GM18519 (cell line): ENCODE measurements at regions not wholly inside any gene's neighbourhood (a gene's known extent, or its start where the extent isn't known, plus 50 kb on each side); places are given as distances from the start of the nearest gene placed in this dataset.

Experiments
- ATAC-seq: cut with Tn5 transposase; IDR thresholded peaks from one replicate; pipeline ENCODE4 v1.9.1; 2021; ENCODE audit warnings: mild to moderate bottlenecking, moderate library complexity; ENCODE audit not compliant: unreplicated experiment, low FRiP score

- ATAC-seq = no peak
Observed at GRCh38 chr1:239322369-239322768, 64.0 kb upstream of the CHRM3 start.

- ATAC-seq = no peak
Observed at GRCh38 chr1:239321877-239322276, 64.5 kb upstream of the CHRM3 start.

GRCh38 chr1:239317948-239318347 is 68.4 kb upstream of the CHRM3 start:
- ATAC-seq = no peak

GRCh38 chr1:239315631-239316217 is 70.6 kb upstream of the CHRM3 start:
- ATAC-seq = no peak

GRCh38 chr1:239311331-239311730 is 75.0 kb upstream of the CHRM3 start:
- no peak for ATAC-seq

- peak; percentile 46 for ATAC-seq
Observed at GRCh38 chr1:239308701-239309333, 77.6 kb upstream of the CHRM3 start.

GRCh38 chr1:239307886-239308285 is 78.5 kb upstream of the CHRM3 start:
- no peak for ATAC-seq

GRCh38 chr1:239306426-239306825 is 79.9 kb upstream of the CHRM3 start:
- no peak for ATAC-seq

- no peak for ATAC-seq
Observed at GRCh38 chr1:239303289-239303688, 83.1 kb upstream of the CHRM3 start.

- ATAC-seq = no peak
Observed at GRCh38 chr1:239302696-239303095, 83.7 kb upstream of the CHRM3 start.

GRCh38 chr1:239301251-239301650 is 85.1 kb upstream of the CHRM3 start:
- ATAC-seq = no peak

- no peak for ATAC-seq
Observed at GRCh38 chr1:239297910-239298309, 88.5 kb upstream of the CHRM3 start.

GRCh38 chr1:239293350-239294110 is 92.8 kb upstream of the CHRM3 start:
- no peak for ATAC-seq

GRCh38 chr1:239288820-239289554 is 97.4 kb upstream of the CHRM3 start:
- ATAC-seq = no peak

- ATAC-seq = no peak
Observed at GRCh38 chr1:239287296-239287695, 99.1 kb upstream of the CHRM3 start.

- ATAC-seq = no peak
Observed at GRCh38 chr1:239283216-239283615, 103.2 kb upstream of the CHRM3 start.

GRCh38 chr1:239282411-239282810 is 104.0 kb upstream of the CHRM3 start:
- no peak for ATAC-seq

- ATAC-seq = no peak
Observed at GRCh38 chr1:239276051-239276450, 110.3 kb upstream of the CHRM3 start.

- ATAC-seq = no peak
Observed at GRCh38 chr1:239274242-239274830, 112.0 kb upstream of the CHRM3 start.

- no peak for ATAC-seq
Observed at GRCh38 chr1:239270509-239270908, 115.9 kb upstream of the CHRM3 start.

GRCh38 chr1:239269706-239270105 is 116.7 kb upstream of the CHRM3 start:
- ATAC-seq = no peak
